Putamen (tissue), 1 donor: ENCODE measurements at regions not wholly inside any gene's neighbourhood (a gene's known extent, or its start where the extent isn't known, plus 50 kb on each side); places are given as distances from the start of the nearest gene placed in this dataset.

ENCODE experiments used
- DNase-seq: peaks from one replicate; pipeline ENCODE4 v3.0.0-alpha.2; 2016; ENCODE audit warnings: low spot score

DNA sequence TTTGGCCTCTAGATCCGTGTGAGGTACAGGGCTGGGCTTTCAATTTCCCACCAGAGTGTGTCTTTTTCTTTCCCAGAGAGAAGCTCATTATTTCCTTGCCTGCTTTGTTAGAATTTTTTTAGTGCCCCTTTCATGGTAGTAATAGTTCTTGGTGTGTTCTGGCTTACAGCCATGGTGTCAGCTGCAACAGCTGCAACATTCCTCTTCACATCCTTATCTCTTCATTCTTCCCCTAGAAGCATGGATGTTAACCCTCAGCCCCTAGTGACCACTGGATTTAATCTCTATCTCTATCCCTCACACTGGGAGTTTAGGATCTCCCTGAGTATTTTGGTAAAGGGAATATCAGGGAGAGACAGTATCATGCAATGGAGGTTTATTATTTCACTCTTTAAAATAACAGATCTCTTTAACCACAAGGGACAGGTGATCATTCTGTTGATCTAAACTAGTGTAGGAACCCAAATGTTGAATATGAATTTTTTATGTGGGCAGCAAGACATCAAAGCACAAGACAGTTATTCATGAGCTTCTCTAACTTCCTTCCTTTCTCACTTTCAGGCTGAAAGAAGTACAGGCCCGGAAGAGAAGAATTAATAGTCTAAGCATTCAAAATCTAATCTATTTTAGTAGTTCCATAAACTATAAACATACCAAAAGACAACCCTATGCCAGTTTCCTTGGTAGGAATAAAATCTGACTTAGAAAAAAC is 160.2 kb downstream of the FAM170A start:
- DNase-seq, result no peak

DNA sequence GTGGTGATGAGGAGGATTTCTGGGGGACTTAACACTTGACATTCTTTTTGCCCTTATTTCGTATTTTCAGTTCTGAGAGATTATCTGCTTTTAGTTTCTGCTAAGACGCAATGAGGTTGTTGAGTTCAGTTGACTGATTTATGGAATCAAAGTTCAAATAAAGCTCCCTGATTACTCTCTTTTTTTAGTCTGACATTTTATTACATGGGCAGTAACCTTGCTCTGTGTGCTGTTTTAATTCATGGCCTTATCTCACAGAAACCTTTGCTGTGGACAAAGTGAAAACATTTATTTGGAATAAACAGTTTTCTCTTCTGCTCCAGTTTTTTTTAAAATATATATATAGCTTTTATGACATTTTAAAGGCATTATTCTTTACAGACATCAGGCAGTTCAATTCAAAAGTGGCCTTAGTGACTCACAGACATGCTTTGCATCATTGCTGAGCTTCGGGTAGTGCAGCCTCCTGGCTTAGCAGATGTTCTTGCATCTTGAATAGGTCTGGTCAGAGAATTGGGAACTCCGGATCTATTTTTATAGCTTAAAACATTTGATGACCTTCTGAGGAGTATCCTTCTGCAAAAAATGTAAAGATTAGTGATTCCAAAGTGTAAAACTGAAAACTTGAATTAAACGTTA is 162.9 kb downstream of the FAM170A start:
- DNase-seq, result no peak

DNA sequence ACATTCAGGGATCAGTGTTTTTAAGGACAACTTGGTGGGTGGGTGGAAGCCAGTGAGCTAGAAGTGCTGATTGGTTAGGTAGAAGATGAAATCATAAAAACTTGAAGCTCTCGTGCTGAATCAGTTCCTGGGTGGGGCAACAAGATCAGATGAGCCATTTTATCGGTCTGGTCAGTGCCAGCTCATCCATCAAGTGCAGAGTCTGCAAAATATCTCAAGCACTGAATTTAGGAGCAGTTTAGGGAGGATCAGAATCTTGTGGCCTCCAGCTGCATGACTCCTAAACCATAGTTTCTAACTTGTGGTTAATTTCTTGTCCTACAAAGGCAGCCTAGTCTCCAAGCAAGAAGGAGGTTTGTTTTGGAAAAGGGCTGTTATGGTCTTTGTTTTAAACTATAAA is 166.4 kb downstream of the FAM170A start:
- DNase-seq, result no peak

DNA sequence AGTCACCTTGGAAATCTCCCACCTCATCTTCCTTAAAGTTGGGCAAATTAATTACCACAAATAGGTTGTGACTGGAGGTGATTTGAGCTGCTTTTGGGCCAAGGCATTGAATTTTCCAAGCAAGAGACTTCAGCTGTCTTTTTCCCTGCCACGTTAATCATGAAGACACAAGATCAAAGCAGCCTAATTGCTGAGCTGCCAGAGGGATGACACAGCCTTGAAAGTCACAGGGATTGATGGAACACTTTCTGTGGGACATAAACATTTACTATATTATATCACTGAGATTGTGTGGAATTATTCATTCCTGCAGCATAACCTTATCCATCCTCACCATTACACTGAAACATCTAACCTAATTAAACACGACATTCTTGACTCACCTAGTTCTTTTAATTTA is 172.2 kb downstream of the FAM170A start:
- DNase-seq, result no peak

DNA sequence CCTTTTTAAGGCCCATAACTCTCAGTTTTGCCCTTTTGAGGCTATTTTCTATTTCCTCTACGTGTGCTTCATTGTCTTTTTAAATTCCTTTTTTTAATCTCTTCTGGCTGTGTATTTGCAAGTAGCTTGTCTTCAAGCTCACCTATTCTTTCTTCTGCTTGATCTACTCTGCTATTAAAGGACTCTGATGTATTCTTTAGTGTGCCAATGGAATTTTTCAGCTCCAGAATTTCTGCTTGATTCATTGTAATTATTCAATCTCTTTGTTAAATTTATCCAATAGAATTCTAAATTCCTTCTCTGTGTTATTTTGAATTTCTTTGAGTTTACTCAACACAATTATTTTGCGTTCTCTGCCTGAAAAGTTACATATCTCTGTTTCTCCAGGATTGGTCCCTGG is 178.7 kb downstream of the FAM170A start:
- DNase-seq, result no peak

DNA sequence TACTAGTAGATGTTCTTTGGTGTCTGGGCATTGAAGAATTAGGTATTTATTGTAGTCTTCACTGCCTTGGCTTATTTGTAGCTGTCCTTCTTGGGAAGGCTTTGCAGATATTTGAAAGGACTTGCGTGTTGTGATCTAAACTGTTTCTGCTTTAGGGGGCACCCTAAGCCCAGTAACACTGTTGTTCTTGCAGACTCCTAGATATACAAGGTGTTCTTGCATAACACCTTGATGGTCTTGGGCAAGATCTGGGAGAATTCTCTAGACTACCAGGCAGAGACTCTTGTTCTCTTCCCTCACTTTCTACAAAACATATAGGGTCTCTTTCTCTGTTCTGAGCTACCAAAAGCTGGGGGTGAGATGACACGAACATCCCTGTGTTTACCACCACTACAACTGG is 179.1 kb downstream of the FAM170A start:
- DNase-seq, result no peak

GRCh38 chr5:119810217-119810616 is 180.9 kb downstream of the FAM170A start:
- no peak for DNase-seq

DNA sequence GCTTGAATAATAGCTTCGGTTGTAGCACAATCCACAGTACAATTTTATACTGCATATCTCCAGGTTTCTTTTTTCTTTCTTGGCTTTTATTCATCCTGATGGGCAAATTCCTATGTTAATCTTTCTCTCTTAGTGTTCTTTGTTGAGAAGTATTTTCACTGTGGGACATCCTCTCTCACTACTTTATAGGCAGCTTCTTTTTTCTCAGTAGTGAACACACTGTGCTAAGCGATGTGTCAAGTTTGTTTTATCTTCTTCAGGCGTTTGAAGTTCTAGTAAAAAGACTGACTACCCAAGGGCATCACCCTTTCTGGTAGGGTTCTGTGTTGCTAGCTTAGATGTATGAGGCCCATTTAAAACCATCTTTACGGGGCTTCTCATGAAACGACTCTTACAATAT is 182.1 kb downstream of the FAM170A start:
- no peak for DNase-seq

GRCh38 chr5:119814655-119815054 is 185.3 kb downstream of the FAM170A start:
- DNase-seq, result no peak

- no peak for DNase-seq
Observed at GRCh38 chr5:119816055-119816454, 186.7 kb downstream of the FAM170A start.

- no peak for DNase-seq
Observed at GRCh38 chr5:119820016-119820415, 190.7 kb downstream of the FAM170A start.

DNA sequence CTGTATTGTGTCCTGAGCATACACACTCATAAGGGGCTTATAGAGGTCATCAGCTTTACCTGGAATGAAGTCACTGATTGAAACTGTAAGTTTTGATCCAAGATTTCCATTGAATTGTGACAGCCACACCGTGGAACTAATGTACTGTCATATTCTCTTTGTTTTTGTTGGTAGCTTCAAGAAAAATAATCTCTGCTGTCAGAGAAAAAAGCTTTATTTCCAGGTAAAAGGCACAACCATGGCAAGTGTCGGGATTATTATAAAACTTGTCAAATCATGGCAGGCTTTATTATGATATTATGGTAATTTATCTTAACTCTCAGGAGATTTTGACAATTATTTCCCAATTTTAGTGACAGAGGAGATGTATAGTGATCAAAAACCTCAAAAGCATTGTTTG is 191.2 kb downstream of the FAM170A start:
- DNase-seq, result no peak

- DNase-seq, result no peak
Observed at GRCh38 chr5:119828541-119828940, 199.2 kb downstream of the FAM170A start.

DNA sequence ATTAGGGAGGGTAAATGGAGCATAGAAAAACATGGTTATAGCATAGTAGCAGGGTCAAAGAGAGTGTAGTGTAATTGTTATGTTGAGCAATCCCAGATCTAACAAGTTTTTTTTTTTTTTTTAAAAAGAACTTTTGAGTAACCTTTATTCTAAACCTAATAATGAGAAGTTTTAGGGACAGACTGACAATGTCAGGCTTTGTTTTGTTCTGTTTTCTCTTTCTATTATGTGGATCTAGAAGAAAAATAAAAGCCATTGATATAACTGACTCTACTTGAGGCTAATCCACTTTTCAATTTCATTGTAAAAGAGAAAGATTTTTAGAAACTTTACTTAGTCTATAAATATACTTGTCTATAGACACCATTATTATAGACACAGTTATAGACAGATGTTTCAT is 200.0 kb downstream of the FAM170A start:
- no peak for DNase-seq

GRCh38 chr5:119833176-119833575 is 203.8 kb downstream of the FAM170A start:
- DNase-seq, result no peak

DNA sequence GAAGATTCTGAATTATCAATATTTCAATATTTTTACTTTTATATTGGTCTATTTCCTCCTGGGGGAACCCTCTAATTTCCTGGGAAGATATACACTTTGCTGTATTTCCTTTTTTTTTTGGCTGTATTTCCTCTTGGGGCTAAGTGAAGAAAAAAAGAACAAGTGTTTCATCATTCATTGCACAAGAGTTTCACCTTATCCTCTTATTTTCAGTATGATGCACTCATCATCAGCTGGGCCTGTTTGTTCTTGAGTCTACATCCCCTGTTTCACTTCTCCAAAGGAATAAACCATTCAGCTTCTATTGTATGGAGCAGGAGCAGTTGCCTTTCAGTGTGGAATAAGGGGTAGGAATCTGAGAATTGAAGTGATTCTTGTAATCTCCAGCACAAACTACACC is 210.8 kb downstream of the FAM170A start:
- no peak for DNase-seq

DNA sequence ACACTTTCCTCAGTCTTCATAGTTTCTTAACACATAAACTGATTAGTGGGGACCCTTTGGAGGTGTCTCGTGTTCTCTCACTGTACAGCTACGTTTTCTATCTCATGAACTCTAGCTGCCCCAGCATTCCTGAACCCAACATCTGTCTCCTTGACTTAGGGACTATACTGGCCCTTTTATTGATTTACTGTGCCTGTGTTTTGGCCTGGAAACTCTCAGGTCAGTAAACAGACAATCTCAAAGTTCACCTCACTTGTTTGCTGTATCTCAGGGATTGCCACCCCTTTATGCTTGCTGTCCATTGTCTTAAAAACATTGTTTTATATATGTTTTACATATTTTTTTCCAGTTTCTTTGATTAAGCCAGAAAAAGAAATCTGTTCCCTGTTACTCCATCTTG is 222.8 kb downstream of the FAM170A start:
- DNase-seq, result no peak

DNA sequence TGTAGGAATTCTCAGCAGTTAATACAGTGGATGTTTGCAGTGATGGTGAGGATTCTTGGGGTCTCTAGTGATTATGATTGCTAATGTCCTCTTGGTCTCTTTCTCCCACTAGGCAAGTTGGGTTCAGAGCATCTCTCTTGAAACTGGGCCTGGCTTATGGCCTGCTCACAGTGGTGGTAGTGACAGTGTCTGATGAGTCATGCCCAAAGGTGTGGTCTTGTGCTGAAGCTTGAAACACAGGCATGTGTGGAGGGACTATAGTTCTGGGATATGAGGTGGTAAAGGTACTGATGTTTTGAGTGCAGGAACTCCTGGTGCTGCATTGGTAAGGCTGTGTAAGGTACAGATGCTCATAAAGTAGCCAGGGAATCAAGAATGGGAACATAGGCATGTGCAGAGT is 231.1 kb downstream of the FAM170A start:
- no peak for DNase-seq

GRCh38 chr5:119862619-119863018 is 233.3 kb downstream of the FAM170A start:
- no peak for DNase-seq

DNA sequence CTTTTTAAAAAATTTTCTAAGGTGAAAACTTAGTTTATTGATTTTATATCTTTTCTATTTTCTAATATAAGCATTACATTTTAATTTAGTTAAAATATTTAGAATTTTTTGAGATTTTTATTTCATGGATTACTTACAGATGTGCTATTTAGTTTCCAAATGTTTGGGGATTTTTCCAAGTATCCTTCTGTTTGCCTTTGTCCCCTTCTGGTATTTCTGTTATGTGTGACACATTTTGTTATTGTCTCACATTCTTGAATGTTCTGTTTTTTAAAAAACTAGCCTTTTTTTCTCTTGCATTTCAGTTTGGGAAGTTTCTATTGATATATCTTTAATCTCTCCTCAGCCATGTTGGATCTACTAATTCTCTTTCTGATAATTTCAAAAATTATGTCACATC is 234.9 kb downstream of the FAM170A start:
- no peak for DNase-seq

- DNase-seq, result no peak
Observed at GRCh38 chr5:119873611-119874010, 244.3 kb downstream of the FAM170A start.

DNA sequence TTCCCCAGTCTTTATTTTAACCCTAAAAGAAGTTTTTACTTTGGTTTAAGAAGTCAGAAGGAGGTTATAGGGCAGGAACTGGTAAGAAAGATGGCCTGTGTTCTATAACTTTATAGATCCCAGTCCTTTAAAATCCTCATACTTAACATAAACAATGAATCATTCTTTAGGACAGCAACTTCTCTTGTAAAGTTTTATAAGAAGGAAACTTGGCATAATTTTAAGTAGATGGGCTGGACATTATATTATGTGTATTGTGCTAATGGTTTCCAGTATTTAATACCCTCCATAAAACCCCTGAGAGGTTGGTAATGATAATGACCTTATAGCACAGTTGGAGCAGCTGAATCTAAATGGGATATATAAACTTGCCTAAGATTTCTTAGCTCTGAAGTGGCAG is 247.2 kb downstream of the FAM170A start:
- no peak for DNase-seq

DNA sequence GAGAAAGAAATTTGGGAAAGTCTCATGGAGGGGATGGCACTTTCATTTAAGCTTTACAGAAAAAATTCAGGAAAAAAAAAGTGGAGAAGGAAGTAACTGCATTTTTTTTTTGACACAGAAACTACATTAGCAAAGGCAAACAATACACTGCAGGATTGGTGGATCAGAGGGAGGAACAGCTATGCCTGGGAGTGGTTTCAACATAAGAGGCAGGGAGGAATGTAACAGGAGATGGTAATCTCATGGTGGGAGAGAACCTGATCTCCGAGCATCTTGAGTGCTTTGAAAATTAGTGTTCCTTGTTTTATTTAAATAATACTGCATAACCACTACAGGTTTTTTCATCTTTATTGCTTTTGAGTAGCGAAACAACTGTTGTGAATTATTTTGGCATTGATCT is 249.4 kb downstream of the FAM170A start:
- no peak for DNase-seq

GRCh38 chr5:119879446-119879845 is 250.1 kb downstream of the FAM170A start:
- DNase-seq, result no peak
